Mesodermal cell (in vitro differentiated cells): ENCODE measurements at regions not wholly inside any gene's neighbourhood (a gene's known extent, or its start where the extent isn't known, plus 50 kb on each side); places are given as distances from the start of the nearest gene placed in this dataset.
"Not testable (repeated sequence)": the region's sequence is repeated elsewhere in the genome, so short reads cannot be mapped to it uniquely, and the experiment has no call there.

ENCODE experiments used
- H3K27ac ChIP-seq: 2 replicates; pipeline ENCODE4 v1.7.0; 2013; ENCODE audit warnings: mild to moderate bottlenecking, low read depth, low read length, moderate library complexity; ENCODE audit not compliant: severe bottlenecking
- H3K36me3 ChIP-seq: 2 replicates; pipeline ENCODE4 v1.7.1; 2013; ENCODE audit warnings: mild to moderate bottlenecking, low read length, moderate library complexity; ENCODE audit not compliant: control insufficient read depth, insufficient read depth
- H3K4me1 ChIP-seq: one replicate; pipeline ENCODE4 v1.7.1; 2013; ENCODE audit warnings: mild to moderate bottlenecking, low read length; ENCODE audit not compliant: insufficient read depth, control insufficient read depth, poor library complexity, severe bottlenecking
- H3K4me3 ChIP-seq: 2 replicates; pipeline ENCODE4 v1.7.0; 2013; ENCODE audit warnings: low read length, control low read depth, mild to moderate bottlenecking; ENCODE audit not compliant: insufficient read depth, poor library complexity, severe bottlenecking; ENCODE audit errors: extremely low read depth
- H3K9me3 ChIP-seq: 2 replicates; pipeline ENCODE4 v1.7.1; 2013; ENCODE audit warnings: mild to moderate bottlenecking, low read length, moderate library complexity; ENCODE audit not compliant: control insufficient read depth
- WGBS, 2 experiments: methylation state at CpG; one replicate each; pipeline ENCODE4 v1.1.5; 2013; ENCODE audit warnings: missing lambda C conversion rate in 2 of 2; ENCODE audit not compliant: insufficient coverage in 2 of 2; 5-methylcytosine and 5-hydroxymethylcytosine counted together

GRCh38 chr12:59517522-59517921 is 78.3 kb upstream of the SLC16A7 start:
- Histone ChIP-seq H3K9me3 (no peaks in the 10 kb centered on the region), H3K4me3 (no peak overlapping the region), H3K36me3 (no peaks in the 10 kb centered on the region), H3K27ac (no peak overlapping the region), H3K4me1 (no peaks in the 10 kb centered on the region)
- 80 to 100% methylated on average over 1 of the region's 2 CpGs for WGBS, 2 experiments

DNA sequence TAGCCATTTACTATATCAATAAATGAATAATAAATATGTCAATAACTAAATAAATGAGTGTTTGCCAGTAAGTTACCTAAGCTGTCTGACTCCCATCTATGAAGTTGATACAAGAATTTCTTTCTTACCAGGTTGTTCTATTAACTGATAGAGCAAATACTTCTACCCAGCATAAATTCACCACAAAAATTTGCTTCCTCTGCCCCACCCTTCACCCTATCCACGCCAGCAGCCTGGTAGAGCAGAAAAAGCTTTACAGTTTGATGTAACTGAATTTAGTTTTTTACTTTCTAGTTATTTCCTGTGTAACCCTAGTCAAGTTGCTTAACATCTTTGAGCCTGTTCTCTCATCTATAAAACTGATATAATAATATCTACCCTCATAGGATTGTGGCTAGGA is 94.9 kb upstream of the SLC16A7 start:
- H3K9me3 ChIP-seq = no peaks in the 10 kb centered on the region
- H3K4me3 ChIP-seq = no peak overlapping the region
- WGBS, 2 experiments = no CpG with 5 or more reads among the region's 1 CpG
- no peaks in the 10 kb centered on the region for H3K4me1 ChIP-seq
- no peaks in the 10 kb centered on the region for H3K36me3 ChIP-seq
- H3K27ac ChIP-seq = no peak overlapping the region

GRCh38 chr12:59500335-59500734 is 95.5 kb upstream of the SLC16A7 start:
- H3K4me3 ChIP-seq = no peak overlapping the region
- WGBS, 2 experiments = 67 to 100% methylated on average over 1 of the region's 1 CpG
- H3K27ac ChIP-seq = no peak overlapping the region
- H3K9me3 ChIP-seq = no peaks in the 10 kb centered on the region
- no peaks in the 10 kb centered on the region for H3K4me1 ChIP-seq
- H3K36me3 ChIP-seq = no peaks in the 10 kb centered on the region

DNA sequence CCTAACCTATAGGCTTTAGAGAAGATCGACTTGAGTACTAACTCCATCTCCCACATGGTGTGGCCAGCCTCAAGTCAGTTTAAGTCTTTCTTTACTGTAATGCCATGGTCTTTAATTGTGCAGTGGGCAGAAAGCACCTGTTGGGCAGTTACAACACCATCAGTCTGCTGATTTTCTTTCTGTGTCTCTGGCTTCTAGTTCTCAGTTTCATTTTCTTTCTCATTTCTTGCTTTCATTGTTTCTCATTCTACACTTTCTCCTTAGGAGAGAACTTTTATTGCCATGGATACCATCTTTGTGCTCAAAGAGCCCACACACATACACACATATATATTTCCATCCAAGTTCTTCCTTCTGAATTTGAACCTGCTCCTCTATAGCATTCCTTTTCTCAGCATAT is 96.1 kb upstream of the SLC16A7 start:
- H3K36me3 ChIP-seq = no peaks in the 10 kb centered on the region
- H3K4me1 ChIP-seq = no peaks in the 10 kb centered on the region
- 57 to 100% methylated on average over 1 of the region's 1 CpG for WGBS, 2 experiments
- no peak overlapping the region for H3K4me3 ChIP-seq
- H3K9me3 ChIP-seq = no peaks in the 10 kb centered on the region
- H3K27ac ChIP-seq = no peak overlapping the region

DNA sequence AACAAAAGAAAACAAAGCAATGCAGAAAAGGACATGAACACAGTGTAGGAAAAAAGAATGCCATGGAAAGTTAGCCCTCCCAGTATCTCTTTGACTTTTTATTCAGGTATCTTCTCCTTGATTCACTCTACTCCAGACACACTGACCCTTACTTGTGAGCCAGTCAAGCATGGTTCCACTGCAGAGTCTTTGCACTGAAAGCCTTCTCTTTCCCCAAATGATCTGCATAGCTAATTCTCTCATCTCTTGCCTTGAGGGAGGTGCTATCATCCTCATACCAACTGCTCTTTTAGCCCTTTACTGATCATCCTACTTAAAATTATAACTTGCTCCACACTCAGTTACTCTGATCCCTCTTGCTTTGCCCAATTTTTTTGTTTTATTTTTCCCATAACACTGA is 101.2 kb upstream of the SLC16A7 start:
- no peaks in the 10 kb centered on the region for H3K36me3 ChIP-seq
- no peaks in the 10 kb centered on the region for H3K9me3 ChIP-seq
- H3K4me1 ChIP-seq = no peaks in the 10 kb centered on the region
- H3K4me3 ChIP-seq = no peak overlapping the region
- H3K27ac ChIP-seq = no peak overlapping the region

DNA sequence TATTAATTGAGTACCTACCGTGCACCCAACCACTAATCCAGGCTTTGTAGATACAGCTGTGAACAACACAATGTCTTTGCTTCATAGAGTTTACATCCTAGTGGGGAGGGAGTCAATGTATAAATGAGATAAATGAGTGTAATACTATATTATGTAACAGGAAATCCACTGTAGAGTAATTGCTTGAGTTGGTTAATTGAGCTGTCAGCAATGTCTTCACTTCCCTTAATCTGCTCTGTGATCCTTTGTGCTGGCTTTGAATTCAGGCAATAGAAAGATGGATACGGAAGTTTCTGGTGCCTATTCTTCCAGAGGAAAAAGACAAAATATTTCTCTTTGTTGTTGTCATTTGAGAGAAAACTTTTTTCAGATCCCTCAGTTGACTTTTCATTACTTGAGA is 104.0 kb upstream of the SLC16A7 start:
- no peak overlapping the region for H3K4me3 ChIP-seq
- no peak overlapping the region for H3K27ac ChIP-seq
- WGBS, 2 experiments = 100% methylated on average over 1 of the region's 2 CpGs; no CpG with 5 or more reads in 1 of the 2 experiments
- H3K36me3 ChIP-seq = no peaks in the 10 kb centered on the region
- no peaks in the 10 kb centered on the region for H3K9me3 ChIP-seq
- H3K4me1 ChIP-seq = no peaks in the 10 kb centered on the region

DNA sequence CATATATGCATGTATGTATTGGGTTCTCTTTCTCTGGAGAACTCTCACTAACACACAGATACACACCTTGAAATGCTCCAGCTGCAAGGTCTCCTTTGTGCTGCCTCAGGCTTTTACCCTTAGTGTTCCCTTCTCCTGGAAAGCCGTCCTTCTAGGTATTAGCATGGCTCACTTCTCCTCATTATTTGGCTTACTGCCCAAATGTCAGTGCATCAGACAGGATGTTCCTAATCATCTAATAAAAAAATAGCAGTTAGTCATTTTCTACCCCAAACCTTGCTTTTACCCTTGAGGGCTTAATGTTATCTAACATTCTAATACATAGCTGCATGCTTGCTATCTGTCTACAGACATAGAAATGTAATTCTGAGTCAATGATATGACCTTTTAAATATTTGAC is 109.0 kb upstream of the SLC16A7 start:
- Histone ChIP-seq H3K9me3 (no peaks in the 10 kb centered on the region), H3K27ac (no peak overlapping the region), H3K4me3 (no peak overlapping the region), H3K36me3 (no peaks in the 10 kb centered on the region), H3K4me1 (no peaks in the 10 kb centered on the region)
- WGBS, 2 experiments = 0% methylated on average over 1 of the region's 1 CpG

DNA sequence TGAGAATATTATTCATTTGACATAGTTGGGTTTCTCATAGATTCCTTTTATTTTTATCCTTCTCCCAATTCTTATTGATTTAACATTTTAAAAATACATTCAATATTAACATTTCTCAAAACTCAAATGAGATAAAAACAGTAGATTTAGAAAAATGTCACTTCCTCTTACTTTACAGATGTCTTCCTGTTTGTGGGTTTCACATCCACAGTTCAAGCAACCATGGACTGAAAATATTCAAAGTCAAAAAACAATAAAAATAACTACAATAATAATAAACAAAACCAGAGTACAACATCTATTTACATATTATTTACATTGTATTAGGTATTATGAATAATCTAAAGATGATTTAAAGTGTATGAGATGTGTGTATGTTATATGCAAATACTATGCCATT is 111.3 kb upstream of the SLC16A7 start:
- Histone ChIP-seq H3K27ac (no peak overlapping the region), H3K36me3 (no peaks in the 10 kb centered on the region), H3K9me3 (no peaks in the 10 kb centered on the region), H3K4me3 (no peak overlapping the region), H3K4me1 (no peaks in the 10 kb centered on the region)

- H3K4me3 ChIP-seq, H3K9me3 ChIP-seq, H3K27ac ChIP-seq, H3K36me3 ChIP-seq, H3K4me1 ChIP-seq: not testable (repeated sequence)
Observed at GRCh38 chr12:59474236-59474635, 121.6 kb upstream of the SLC16A7 start.

DNA sequence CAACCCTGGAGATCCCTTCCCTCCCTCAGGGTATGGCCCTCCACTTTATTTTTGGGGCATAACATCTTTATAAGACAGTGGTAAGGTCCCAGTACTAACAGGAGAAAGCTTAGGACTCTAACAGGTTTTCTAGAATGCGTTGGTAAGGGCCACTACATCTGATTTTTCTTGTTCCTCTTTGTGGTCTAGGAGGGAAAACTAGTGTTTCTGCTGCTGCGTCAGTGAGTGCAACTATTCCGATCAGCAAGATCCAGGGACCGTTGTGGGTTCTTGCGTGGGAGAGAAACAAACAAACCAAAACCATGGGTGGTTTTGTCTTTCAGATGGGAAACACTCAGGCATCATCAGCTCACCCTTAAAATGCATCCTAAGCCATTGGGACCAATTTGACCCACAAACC is 123.6 kb upstream of the SLC16A7 start:
- Histone ChIP-seq H3K9me3 (no peaks in the 10 kb centered on the region), H3K4me3 (no peak overlapping the region), H3K4me1 (no peaks in the 10 kb centered on the region), H3K27ac (no peak overlapping the region), H3K36me3 (no peaks in the 10 kb centered on the region)
- WGBS, 2 experiments = 50 to 86% methylated on average over 1 of the region's 5 CpGs

DNA sequence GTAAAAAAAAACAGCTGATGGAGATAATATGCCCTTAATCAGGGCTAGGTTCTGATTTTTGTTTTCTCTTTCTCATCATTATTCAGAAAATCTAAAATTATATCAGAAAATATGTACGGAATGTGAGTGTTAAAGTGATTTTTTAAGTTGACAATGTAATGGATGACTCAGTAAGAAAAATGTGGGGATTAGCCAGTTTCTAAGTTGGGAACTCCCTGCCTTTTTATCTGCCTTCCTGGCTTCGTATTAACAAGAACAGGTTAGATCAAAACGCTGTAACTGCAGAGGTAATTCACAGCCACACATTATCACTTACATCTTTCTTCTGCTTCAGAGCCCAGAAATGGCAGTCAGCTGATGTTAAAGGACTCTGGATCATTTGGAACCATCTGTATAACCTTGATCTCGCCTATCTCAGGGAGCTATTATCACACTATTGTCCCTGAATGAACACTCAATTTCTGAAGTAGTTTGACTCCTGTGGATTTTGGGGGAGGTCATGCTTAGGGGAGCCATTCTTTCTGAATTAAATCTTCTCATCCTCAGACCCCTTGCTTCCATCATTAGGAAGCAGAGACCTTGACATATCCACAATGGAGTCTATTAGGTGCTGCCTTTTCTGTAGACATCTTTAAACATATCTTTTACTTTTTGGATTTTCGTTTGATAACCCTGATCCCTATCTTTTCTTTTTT is 135.7 kb upstream of the SLC16A7 start:
- H3K27ac ChIP-seq = no peak overlapping the region
- H3K4me1 ChIP-seq = peaks cover 15% of the 10 kb centered on the region
- H3K36me3 ChIP-seq = no peaks in the 10 kb centered on the region
- H3K4me3 ChIP-seq = no peak overlapping the region
- H3K9me3 ChIP-seq = no peaks in the 10 kb centered on the region
- 60 to 63% methylated on average over 2 of the region's 5 CpGs for WGBS, 2 experiments

DNA sequence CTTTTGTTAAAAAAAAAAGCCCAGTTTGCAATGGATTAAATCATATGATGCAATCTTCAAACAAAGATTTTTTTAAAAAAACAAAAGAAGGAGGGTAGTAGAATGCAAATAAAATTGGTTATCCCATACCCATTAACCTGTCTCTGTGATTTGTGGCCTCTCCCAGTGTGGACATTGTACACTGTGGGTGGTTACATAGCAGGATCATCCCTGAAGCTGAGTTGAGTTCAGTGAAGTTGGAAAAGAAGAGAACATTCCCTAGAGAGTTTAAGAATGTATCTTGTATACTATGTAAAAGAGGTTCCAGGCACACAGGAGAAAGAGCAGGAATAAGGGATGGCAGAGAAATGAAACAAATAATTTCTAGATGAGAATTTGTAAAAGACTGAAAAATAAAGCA is 142.4 kb upstream of the SLC16A7 start:
- H3K4me3 ChIP-seq = no peak overlapping the region

More for the DNA sequence above, 142.4 kb upstream of the SLC16A7 start:
- H3K9me3 ChIP-seq = no peaks in the 10 kb centered on the region
- H3K27ac ChIP-seq = no peak overlapping the region
- no peaks in the 10 kb centered on the region for H3K36me3 ChIP-seq
- H3K4me1 ChIP-seq = peaks cover 4% of the 10 kb centered on the region
